T-helper 17 cell (primary cell): ENCODE measurements at regions not wholly inside any gene's neighbourhood (a gene's known extent, or its start where the extent isn't known, plus 50 kb on each side); places are given as distances from the start of the nearest gene placed in this dataset.

Experiments
- ATAC-seq: fragments of 150-1000 bp; cut with Tn5 transposase; 2 replicates; pipeline ENCODE4 v1.10.0; 2021; ENCODE audit warnings: mild to moderate bottlenecking, moderate library complexity
- DNase-seq, 3 donors: peaks; one replicate each; pipeline versions ENCODE4 v3.0.0 to v3.0.0-alpha.2; 2020 to 2021
- H3K9me3 ChIP-seq: one replicate; pipeline ENCODE4 v1.7.0; 2013; ENCODE audit warnings: low read length, mild to moderate bottlenecking; ENCODE audit not compliant: control insufficient read depth, poor library complexity, severe bottlenecking
- H3K27ac Mint-ChIP-seq: one replicate; pipeline ENCODE4 v1.8.0; 2022; ENCODE audit warnings: mild to moderate bottlenecking, moderate library complexity, mixed read lengths
- H3K27me3 Mint-ChIP-seq: one replicate; pipeline ENCODE4 v1.8.0; 2022; ENCODE audit warnings: mixed read lengths
- H3K36me3 Mint-ChIP-seq: one replicate; pipeline ENCODE4 v1.8.0; 2022; ENCODE audit warnings: low read depth, mixed read lengths
- H3K4me1 Mint-ChIP-seq: one replicate; pipeline ENCODE4 v1.8.0; 2022; ENCODE audit warnings: mild to moderate bottlenecking, mixed read lengths
- H3K4me3 Mint-ChIP-seq: one replicate; pipeline ENCODE4 v1.8.0; 2022; ENCODE audit warnings: mild to moderate bottlenecking, moderate library complexity, mixed read lengths

GRCh38 chr9:107644733-107645463 is 155.3 kb upstream of the KLF4 start:
- no peak for DNase-seq
- H3K9me3 ChIP-seq = no peaks in the 10 kb centered on the region
- H3K27me3 Mint-ChIP-seq = peaks cover 12% of the 10 kb centered on the region
- no peak overlapping the region for H3K4me3 Mint-ChIP-seq
- no peak overlapping the region for H3K27ac Mint-ChIP-seq
- peaks cover 2% of the 10 kb centered on the region for H3K36me3 Mint-ChIP-seq
- no peak for ATAC-seq
- peaks cover 2% of the 10 kb centered on the region for H3K4me1 Mint-ChIP-seq

GRCh38 chr9:107639426-107639825 is 149.9 kb upstream of the KLF4 start:
- Mint-ChIP-seq H3K36me3 (peaks cover 8% of the 10 kb centered on the region), H3K4me1 (peaks cover 10% of the 10 kb centered on the region), H3K27ac (no peak overlapping the region), H3K27me3 (peaks cover 40% of the 10 kb centered on the region), H3K4me3 (peak overlapping the region; percentile 7)
- H3K9me3 ChIP-seq = no peaks in the 10 kb centered on the region
- ATAC-seq (no peak), DNase-seq (no peak)

GRCh38 chr9:107638521-107639310 is 149.1 kb upstream of the KLF4 start:
- no peaks in the 10 kb centered on the region for H3K9me3 ChIP-seq
- H3K36me3 Mint-ChIP-seq = peaks cover 8% of the 10 kb centered on the region
- ATAC-seq (no peak), DNase-seq (no peak)
- peaks cover 10% of the 10 kb centered on the region for H3K4me1 Mint-ChIP-seq
- peak overlapping the region; percentile 7 for H3K4me3 Mint-ChIP-seq
- H3K27me3 Mint-ChIP-seq = peaks cover 40% of the 10 kb centered on the region
- H3K27ac Mint-ChIP-seq = peak overlapping the region; percentile 67

GRCh38 chr9:107637421-107638420 is 148.2 kb upstream of the KLF4 start:
- H3K9me3 ChIP-seq = no peaks in the 10 kb centered on the region
- peaks cover 8% of the 10 kb centered on the region for H3K36me3 Mint-ChIP-seq
- ATAC-seq (peak; percentile 35), DNase-seq (no peak)
- peaks cover 38% of the 10 kb centered on the region for H3K27me3 Mint-ChIP-seq
- peak overlapping the region; percentile 57 for H3K4me3 Mint-ChIP-seq
- peak overlapping the region; percentile 67 for H3K27ac Mint-ChIP-seq
- peaks cover 10% of the 10 kb centered on the region for H3K4me1 Mint-ChIP-seq

GRCh38 chr9:107636571-107637381 is 147.2 kb upstream of the KLF4 start:
- no peak overlapping the region for H3K4me3 Mint-ChIP-seq
- peaks cover 33% of the 10 kb centered on the region for H3K27me3 Mint-ChIP-seq
- DNase-seq (no peak), ATAC-seq (no peak)
- H3K36me3 Mint-ChIP-seq = peaks cover 8% of the 10 kb centered on the region
- H3K27ac Mint-ChIP-seq = no peak overlapping the region
- no peaks in the 10 kb centered on the region for H3K9me3 ChIP-seq
- H3K4me1 Mint-ChIP-seq = peaks cover 10% of the 10 kb centered on the region

- no peak for DNase-seq
- Mint-ChIP-seq H3K36me3 (peaks cover 8% of the 10 kb centered on the region), H3K27me3 (peaks cover 33% of the 10 kb centered on the region), H3K4me3 (no peak overlapping the region), H3K4me1 (peaks cover 10% of the 10 kb centered on the region), H3K27ac (no peak overlapping the region)
- H3K9me3 ChIP-seq = no peaks in the 10 kb centered on the region
- ATAC-seq = no peak
Measured at GRCh38 chr9:107635803-107636174, 146.2 kb upstream of the KLF4 start.

GRCh38 chr9:107635101-107635802 is 145.7 kb upstream of the KLF4 start:
- no peak overlapping the region for H3K4me3 Mint-ChIP-seq
- H3K27me3 Mint-ChIP-seq = peaks cover 28% of the 10 kb centered on the region
- no peaks in the 10 kb centered on the region for H3K9me3 ChIP-seq
- DNase-seq = no peak
- no peak for ATAC-seq
- H3K36me3 Mint-ChIP-seq = peaks cover 8% of the 10 kb centered on the region
- no peak overlapping the region for H3K27ac Mint-ChIP-seq
- H3K4me1 Mint-ChIP-seq = peaks cover 10% of the 10 kb centered on the region

GRCh38 chr9:107633406-107633805 is 143.8 kb upstream of the KLF4 start:
- ATAC-seq (no peak), DNase-seq (no peak)
- no peaks in the 10 kb centered on the region for H3K9me3 ChIP-seq
- no peak overlapping the region for H3K27ac Mint-ChIP-seq
- no peak overlapping the region for H3K4me3 Mint-ChIP-seq
- H3K36me3 Mint-ChIP-seq = peaks cover 4% of the 10 kb centered on the region
- H3K4me1 Mint-ChIP-seq = peaks cover 3% of the 10 kb centered on the region
- H3K27me3 Mint-ChIP-seq = peaks cover 13% of the 10 kb centered on the region

GRCh38 chr9:107632661-107633060 is 143.1 kb upstream of the KLF4 start:
- H3K27ac Mint-ChIP-seq = no peak overlapping the region
- H3K27me3 Mint-ChIP-seq = peaks cover 7% of the 10 kb centered on the region
- no peaks in the 10 kb centered on the region for H3K36me3 Mint-ChIP-seq
- no peak for ATAC-seq
- H3K4me3 Mint-ChIP-seq = no peak overlapping the region
- no peak for DNase-seq
- no peaks in the 10 kb centered on the region for H3K9me3 ChIP-seq
- no peaks in the 10 kb centered on the region for H3K4me1 Mint-ChIP-seq

GRCh38 chr9:107632216-107632615 is 142.6 kb upstream of the KLF4 start:
- H3K9me3 ChIP-seq = no peaks in the 10 kb centered on the region
- H3K27ac Mint-ChIP-seq = no peak overlapping the region
- DNase-seq (no peak), ATAC-seq (no peak)
- no peaks in the 10 kb centered on the region for H3K36me3 Mint-ChIP-seq
- no peaks in the 10 kb centered on the region for H3K4me1 Mint-ChIP-seq
- H3K27me3 Mint-ChIP-seq = peaks cover 7% of the 10 kb centered on the region
- no peak overlapping the region for H3K4me3 Mint-ChIP-seq

GRCh38 chr9:107631788-107632187 is 142.2 kb upstream of the KLF4 start:
- no peak for ATAC-seq

GRCh38 chr9:107630156-107630555 is 140.6 kb upstream of the KLF4 start:
- ATAC-seq (no peak), DNase-seq (no peak)
- Mint-ChIP-seq H3K36me3 (no peaks in the 10 kb centered on the region), H3K27me3 (no peaks in the 10 kb centered on the region), H3K4me1 (no peaks in the 10 kb centered on the region), H3K4me3 (no peak overlapping the region), H3K27ac (no peak overlapping the region)
- H3K9me3 ChIP-seq = no peaks in the 10 kb centered on the region

More at GRCh38 chr9:107631788-107632187, 142.2 kb upstream of the KLF4 start:
- no peak overlapping the region for H3K27ac Mint-ChIP-seq
- no peak for DNase-seq
- no peaks in the 10 kb centered on the region for H3K4me1 Mint-ChIP-seq
- no peaks in the 10 kb centered on the region for H3K9me3 ChIP-seq
- no peaks in the 10 kb centered on the region for H3K36me3 Mint-ChIP-seq
- H3K4me3 Mint-ChIP-seq = no peak overlapping the region
- H3K27me3 Mint-ChIP-seq = peaks cover 4% of the 10 kb centered on the region
